Activated CD8-positive, alpha-beta memory T cell treated with anti-CD3 and anti-CD28 coated beads, Interleukin-2, amount 50 U/mL, for 4 hours (primary cell): ENCODE measurements at regions not wholly inside any gene's neighbourhood (a gene's known extent, or its start where the extent isn't known, plus 50 kb on each side); places are given as distances from the start of the nearest gene placed in this dataset.

Experiments
- DNase-seq: peaks from one replicate; pipeline ENCODE4 v3.0.0-alpha.2; 2020

GRCh38 chr2:234146087-234146826 is 95.8 kb downstream of the SPP2 start:
- DNase-seq, result no peak

GRCh38 chr2:234145511-234145910 is 95.0 kb downstream of the SPP2 start:
- DNase-seq, result no peak

- no peak for DNase-seq
Observed at GRCh38 chr2:234145057-234145456, 94.6 kb downstream of the SPP2 start.

GRCh38 chr2:234143896-234144295 is 93.4 kb downstream of the SPP2 start:
- DNase-seq, result no peak

GRCh38 chr2:234142530-234142929 is 92.0 kb downstream of the SPP2 start:
- no peak for DNase-seq

GRCh38 chr2:234139755-234140154 is 89.3 kb downstream of the SPP2 start:
- no peak for DNase-seq

- DNase-seq, result no peak
Observed at GRCh38 chr2:234138836-234139235, 88.3 kb downstream of the SPP2 start.

- DNase-seq, result no peak
Observed at GRCh38 chr2:234137400-234138014, 87.0 kb downstream of the SPP2 start.

- no peak for DNase-seq
Observed at GRCh38 chr2:234136461-234136860, 86.0 kb downstream of the SPP2 start.

GRCh38 chr2:234135750-234136221 is 85.3 kb downstream of the SPP2 start:
- DNase-seq, result peak; percentile 38

- DNase-seq, result no peak
Observed at GRCh38 chr2:234134496-234134895, 84.0 kb downstream of the SPP2 start.

GRCh38 chr2:234133004-234133403 is 82.5 kb downstream of the SPP2 start:
- DNase-seq, result no peak

- no peak for DNase-seq
Observed at GRCh38 chr2:234130777-234131181, 80.3 kb downstream of the SPP2 start.

- DNase-seq, result no peak
Observed at GRCh38 chr2:234128606-234129005, 78.1 kb downstream of the SPP2 start.
